ENCODE measurements at regions not wholly inside any gene's neighbourhood (a gene's known extent, or its start where the extent isn't known, plus 50 kb on each side); places are given as distances from the start of the nearest gene placed in this dataset.

DNA sequence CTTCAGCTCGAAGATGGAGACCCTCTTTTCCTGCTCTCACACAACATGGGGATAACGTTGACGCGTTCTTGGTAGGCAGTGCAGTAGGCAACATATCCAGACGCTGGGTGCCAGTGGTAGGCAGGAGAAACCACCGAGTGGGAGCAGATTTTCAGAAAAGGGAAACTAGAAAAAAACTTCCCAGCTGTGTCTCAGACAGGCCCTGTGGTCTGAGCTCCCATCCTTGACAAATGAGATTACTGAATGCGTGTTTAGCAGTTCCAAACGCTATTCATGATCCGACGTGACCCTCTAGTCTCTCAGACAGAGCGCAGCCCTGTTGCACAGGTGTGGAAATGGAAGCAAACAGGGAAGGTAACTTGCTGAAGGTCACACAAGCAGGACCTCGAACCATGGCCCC lies 83.9 kb upstream of the DUSP22 start:
- Histone ChIP-seq H3K9ac (ENCODE audit: insufficient read length, low read depth) (no peak overlapping the region), H3K9me3 (ENCODE audit: insufficient read depth, low read length) (no peaks in the 10 kb centered on the region), H3K36me3 (ENCODE audit: insufficient read depth, insufficient read length, low read length) (no peaks in the 10 kb centered on the region), H3K4me3 (ENCODE audit: insufficient read length, low read depth) (no peak overlapping the region), H3K27me3 (ENCODE audit: insufficient read depth, insufficient read length) (no peaks in the 10 kb centered on the region), H3K4me1 (ENCODE audit: insufficient read depth, insufficient read length) (peaks cover 3% of the 10 kb centered on the region)
- TF ChIP-seq SUZ12 (IDR thresholded peaks at IDR 0.05; ENCODE audit: extremely low read depth, insufficient read depth, insufficient read length) (no peak), YY1 (IDR thresholded peaks at IDR 0.05; ENCODE audit: insufficient read depth, insufficient read length) (no peak), ZNF274 (IDR thresholded peaks at IDR 0.05; ENCODE audit: low read depth, low read length) (no peak)
- no peak for DNase-seq (ENCODE audit: low read depth, low spot score)

DNA sequence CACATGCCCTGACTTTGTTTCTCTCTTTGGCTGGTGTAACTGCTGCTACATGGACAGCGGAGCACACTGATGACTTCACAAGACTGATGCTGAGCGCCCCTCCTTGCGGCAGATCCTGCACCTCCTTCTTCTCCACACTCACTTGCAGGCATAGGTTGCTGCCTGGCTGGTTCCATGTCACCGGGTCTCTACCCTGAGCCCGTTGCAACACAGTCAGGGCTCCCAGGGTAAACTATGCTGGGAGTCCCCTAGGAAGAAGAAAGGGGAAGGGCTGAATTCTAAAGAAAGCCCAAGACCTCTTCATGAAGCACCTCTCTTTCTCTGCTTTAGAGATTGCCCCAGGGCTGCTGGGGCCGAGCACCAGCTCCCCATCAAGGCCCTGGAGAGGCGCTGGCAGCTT lies 83.3 kb upstream of the DUSP22 start:
- DNase-seq (ENCODE audit: low read depth, low spot score) = no peak
- peaks cover 3% of the 10 kb centered on the region for H3K4me1 ChIP-seq (ENCODE audit: insufficient read depth, insufficient read length)
- TF ChIP-seq SUZ12 (IDR thresholded peaks at IDR 0.05; ENCODE audit: extremely low read depth, insufficient read depth, insufficient read length) (no peak), ZNF274 (IDR thresholded peaks at IDR 0.05; ENCODE audit: low read depth, low read length) (no peak), YY1 (IDR thresholded peaks at IDR 0.05; ENCODE audit: insufficient read depth, insufficient read length) (no peak)
- H3K4me3 ChIP-seq (ENCODE audit: insufficient read length, low read depth) = no peak overlapping the region
- no peaks in the 10 kb centered on the region for H3K36me3 ChIP-seq (ENCODE audit: insufficient read depth, insufficient read length, low read length)
- H3K9ac ChIP-seq (ENCODE audit: insufficient read length, low read depth) = no peak overlapping the region
- 0 out of 2 replicates have a peak, but pooled peaks cover 5% of the 10 kb centered on the region for H3K9me3 ChIP-seq (ENCODE audit: insufficient read depth, low read length)
- H3K27me3 ChIP-seq (ENCODE audit: insufficient read depth, insufficient read length) = no peaks in the 10 kb centered on the region

GRCh38 chr6:209432-210103 lies 82.7 kb upstream of the DUSP22 start:
- H3K27me3 ChIP-seq (ENCODE audit: insufficient read depth, insufficient read length) = no peaks in the 10 kb centered on the region
- H3K9ac ChIP-seq (ENCODE audit: insufficient read length, low read depth) = no peak overlapping the region
- DNase-seq (ENCODE audit: low read depth, low spot score) = no peak
- no peak overlapping the region for H3K4me3 ChIP-seq (ENCODE audit: insufficient read length, low read depth)
- H3K36me3 ChIP-seq (ENCODE audit: insufficient read depth, insufficient read length, low read length) = no peaks in the 10 kb centered on the region
- peaks cover 11% of the 10 kb centered on the region; the same call in 1 of the 2 replicates for H3K9me3 ChIP-seq (ENCODE audit: insufficient read depth, low read length)
- peaks cover 3% of the 10 kb centered on the region for H3K4me1 ChIP-seq (ENCODE audit: insufficient read depth, insufficient read length)
- no peak for TF ChIP-seq SUZ12 (IDR thresholded peaks at IDR 0.05; ENCODE audit: extremely low read depth, insufficient read depth, insufficient read length)
- no peak for TF ChIP-seq YY1 (IDR thresholded peaks at IDR 0.05; ENCODE audit: insufficient read depth, insufficient read length)
- TF ChIP-seq ZNF274 (IDR thresholded peaks at IDR 0.05; ENCODE audit: low read depth, low read length) = no peak

- Histone ChIP-seq H3K9me3 (ENCODE audit: insufficient read depth, low read length) (peaks cover 14% of the 10 kb centered on the region; the same call in 1 of the 2 replicates), H3K36me3 (ENCODE audit: insufficient read depth, insufficient read length, low read length) (no peaks in the 10 kb centered on the region), H3K9ac (ENCODE audit: insufficient read length, low read depth) (no peak overlapping the region), H3K27me3 (ENCODE audit: insufficient read depth, insufficient read length) (no peaks in the 10 kb centered on the region), H3K4me3 (ENCODE audit: insufficient read length, low read depth) (no peak overlapping the region), H3K4me1 (ENCODE audit: insufficient read depth, insufficient read length) (peaks cover 3% of the 10 kb centered on the region)
- no peak for DNase-seq (ENCODE audit: low read depth, low spot score)
- TF ChIP-seq ZNF274 (IDR thresholded peaks at IDR 0.05; ENCODE audit: low read depth, low read length) = no peak
- TF ChIP-seq YY1 (IDR thresholded peaks at IDR 0.05; ENCODE audit: insufficient read depth, insufficient read length) = no peak
- TF ChIP-seq SUZ12 (IDR thresholded peaks at IDR 0.05; ENCODE audit: extremely low read depth, insufficient read depth, insufficient read length) = no peak
Measured at GRCh38 chr6:210104-210456, 82.2 kb upstream of the DUSP22 start.

GRCh38 chr6:210778-211374 lies 81.4 kb upstream of the DUSP22 start:
- TF ChIP-seq YY1 (IDR thresholded peaks at IDR 0.05; ENCODE audit: insufficient read depth, insufficient read length) (no peak), SUZ12 (IDR thresholded peaks at IDR 0.05; ENCODE audit: extremely low read depth, insufficient read depth, insufficient read length) (no peak), ZNF274 (IDR thresholded peaks at IDR 0.05; ENCODE audit: low read depth, low read length) (no peak)

DNA sequence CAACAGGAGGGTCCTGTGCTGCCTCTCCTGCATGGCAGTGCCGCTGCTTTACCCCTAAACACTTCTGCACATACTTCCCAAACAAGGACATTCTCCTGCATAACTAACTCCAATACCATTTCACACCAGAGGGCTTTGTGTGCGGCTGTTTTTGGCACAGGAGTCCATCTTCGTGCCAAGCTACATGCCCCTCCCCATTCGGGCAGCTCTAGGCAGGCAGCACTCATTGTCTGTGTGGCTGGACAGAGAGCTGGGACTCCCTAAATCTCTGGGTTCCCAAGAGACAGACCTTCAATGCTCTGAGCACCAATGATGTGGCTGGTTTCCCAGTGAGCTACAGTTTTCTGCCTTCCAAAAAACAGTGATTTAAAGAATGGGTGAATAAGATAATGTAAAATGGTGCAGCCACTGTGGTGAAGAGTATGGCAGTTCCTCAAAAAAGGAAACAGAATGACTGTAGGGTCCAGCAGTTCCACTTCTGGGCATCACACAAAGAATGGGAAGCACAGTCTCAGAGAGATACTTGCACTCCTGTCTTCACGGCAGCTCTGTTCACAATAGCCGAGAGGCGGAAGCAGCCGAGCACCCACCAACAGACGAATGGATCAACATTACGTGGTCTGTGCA lies 80.3 kb upstream of the DUSP22 start:
- Histone ChIP-seq H3K9ac (ENCODE audit: insufficient read length, low read depth) (no peak overlapping the region), H3K4me3 (ENCODE audit: insufficient read length, low read depth) (no peak overlapping the region)

More at GRCh38 chr6:210778-211374, 81.4 kb upstream of the DUSP22 start:
- H3K4me3 ChIP-seq (ENCODE audit: insufficient read length, low read depth) = no peak overlapping the region
- peaks cover 3% of the 10 kb centered on the region for H3K4me1 ChIP-seq (ENCODE audit: insufficient read depth, insufficient read length)
- H3K27me3 ChIP-seq (ENCODE audit: insufficient read depth, insufficient read length) = no peaks in the 10 kb centered on the region
- DNase-seq (ENCODE audit: low read depth, low spot score) = no peak
- H3K36me3 ChIP-seq (ENCODE audit: insufficient read depth, insufficient read length, low read length) = no peaks in the 10 kb centered on the region
- peaks cover 14% of the 10 kb centered on the region; the same call in 1 of the 2 replicates for H3K9me3 ChIP-seq (ENCODE audit: insufficient read depth, low read length)
- H3K9ac ChIP-seq (ENCODE audit: insufficient read length, low read depth) = no peak overlapping the region

GRCh38 chr6:213284-213683 lies 79.0 kb upstream of the DUSP22 start:
- no peak overlapping the region for H3K9ac ChIP-seq (ENCODE audit: insufficient read length, low read depth)
- peaks cover 14% of the 10 kb centered on the region; the same call in 1 of the 2 replicates for H3K9me3 ChIP-seq (ENCODE audit: insufficient read depth, low read length)
- H3K27me3 ChIP-seq (ENCODE audit: insufficient read depth, insufficient read length) = no peaks in the 10 kb centered on the region
- peaks cover 3% of the 10 kb centered on the region for H3K4me1 ChIP-seq (ENCODE audit: insufficient read depth, insufficient read length)
- no peaks in the 10 kb centered on the region for H3K36me3 ChIP-seq (ENCODE audit: insufficient read depth, insufficient read length, low read length)
- H3K4me3 ChIP-seq (ENCODE audit: insufficient read length, low read depth) = no peak overlapping the region
- TF ChIP-seq ZNF274 (IDR thresholded peaks at IDR 0.05; ENCODE audit: low read depth, low read length) = no peak
- no peak for TF ChIP-seq YY1 (IDR thresholded peaks at IDR 0.05; ENCODE audit: insufficient read depth, insufficient read length)
- TF ChIP-seq SUZ12 (IDR thresholded peaks at IDR 0.05; ENCODE audit: extremely low read depth, insufficient read depth, insufficient read length) = no peak
- no peak for DNase-seq (ENCODE audit: low read depth, low spot score)

More for the DNA sequence above, 80.3 kb upstream of the DUSP22 start:
- DNase-seq (ENCODE audit: low read depth, low spot score) = no peak
- Histone ChIP-seq H3K27me3 (ENCODE audit: insufficient read depth, insufficient read length) (no peaks in the 10 kb centered on the region), H3K9me3 (ENCODE audit: insufficient read depth, low read length) (peaks cover 14% of the 10 kb centered on the region; the same call in 1 of the 2 replicates), H3K36me3 (ENCODE audit: insufficient read depth, insufficient read length, low read length) (no peaks in the 10 kb centered on the region), H3K4me1 (ENCODE audit: insufficient read depth, insufficient read length) (peaks cover 3% of the 10 kb centered on the region)
- TF ChIP-seq ZNF274 (IDR thresholded peaks at IDR 0.05; ENCODE audit: low read depth, low read length) = no peak
- TF ChIP-seq YY1 (IDR thresholded peaks at IDR 0.05; ENCODE audit: insufficient read depth, insufficient read length) = no peak
- no peak for TF ChIP-seq SUZ12 (IDR thresholded peaks at IDR 0.05; ENCODE audit: extremely low read depth, insufficient read depth, insufficient read length)

Measured in NT2/D1 (cell line).